Left hindlimb (tissue), 1 donor: ENCODE measurements at regions not wholly inside any gene's neighbourhood (a gene's known extent, or its start where the extent isn't known, plus 50 kb on each side); places are given as distances from the start of the nearest gene placed in this dataset.
"Not testable (repeated sequence)": the region's sequence is repeated elsewhere in the genome, so short reads cannot be mapped to it uniquely, and the experiment has no call there.

Experiments used
- DNase-seq: peaks from one replicate; pipeline ENCODE4 v3.0.0-alpha.2; 2018

DNA sequence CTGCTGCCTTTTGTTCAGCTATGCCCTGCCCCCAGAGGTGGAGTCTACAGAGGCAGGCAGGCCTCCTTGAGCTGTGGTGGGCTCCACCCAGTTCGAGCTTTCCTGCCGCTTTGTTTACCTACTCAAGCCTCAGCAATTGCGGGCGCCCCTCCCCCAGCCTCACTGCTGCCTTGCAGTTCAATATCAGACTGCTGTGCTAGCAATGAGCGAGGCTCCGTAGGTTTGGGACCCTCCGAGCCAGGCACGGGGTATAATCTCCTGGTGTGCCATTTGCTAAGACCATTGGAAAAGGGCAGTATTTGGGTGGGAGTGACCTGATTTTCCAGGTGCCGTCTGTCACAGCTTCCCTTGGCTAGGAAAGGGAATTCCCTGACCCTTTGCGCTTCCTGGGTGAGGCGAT is 51.9 kb downstream of the DIPK2A start:
- not testable (repeated sequence) for DNase-seq

DNA sequence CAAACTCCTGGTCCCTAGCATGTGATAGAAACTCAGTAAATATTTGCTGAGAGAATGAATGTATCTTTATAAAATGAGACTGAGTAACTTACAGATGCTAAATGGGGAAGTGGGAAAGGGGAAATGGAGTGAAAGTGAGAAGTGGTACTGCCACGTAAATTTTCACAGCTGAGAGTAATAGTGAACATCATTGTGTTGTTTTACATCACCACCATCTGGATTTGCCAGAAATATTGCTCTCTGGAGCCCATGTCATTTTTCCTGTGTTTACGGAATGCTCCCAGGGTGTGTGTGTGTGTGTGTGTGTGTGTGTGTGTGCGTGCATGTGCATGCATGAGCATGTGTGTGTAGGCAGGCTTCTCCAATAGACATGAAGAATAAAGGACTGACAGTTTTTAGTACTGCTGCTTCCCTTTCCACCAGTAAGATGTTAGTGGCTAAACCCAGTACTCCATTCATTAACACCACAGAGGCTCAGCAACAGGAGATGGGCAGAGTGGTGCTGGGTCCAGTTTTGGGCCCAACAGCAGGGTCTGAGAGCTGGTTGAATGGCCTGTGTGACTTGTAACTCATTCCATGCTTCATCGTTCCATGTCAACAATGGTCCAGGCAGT is 57.3 kb downstream of the DIPK2A start:
- no peak for DNase-seq

DNA sequence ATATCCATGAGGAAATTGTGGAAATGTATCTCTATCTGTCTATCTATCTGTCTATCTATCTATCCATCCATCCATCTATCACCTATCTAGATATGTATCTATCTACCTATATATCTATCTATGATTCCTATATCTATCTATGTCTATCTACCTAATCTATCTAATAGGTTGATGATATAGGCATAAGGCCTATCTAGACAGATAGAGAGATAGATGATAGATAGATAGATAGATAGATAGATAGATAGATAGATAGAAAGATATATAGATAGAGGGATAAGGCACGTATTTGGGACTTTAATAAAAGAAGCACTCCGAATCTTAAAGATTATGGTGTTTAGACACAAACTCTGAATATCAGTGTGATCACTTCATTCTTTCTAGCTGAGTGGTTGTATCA is 58.1 kb downstream of the DIPK2A start:
- no peak for DNase-seq

DNA sequence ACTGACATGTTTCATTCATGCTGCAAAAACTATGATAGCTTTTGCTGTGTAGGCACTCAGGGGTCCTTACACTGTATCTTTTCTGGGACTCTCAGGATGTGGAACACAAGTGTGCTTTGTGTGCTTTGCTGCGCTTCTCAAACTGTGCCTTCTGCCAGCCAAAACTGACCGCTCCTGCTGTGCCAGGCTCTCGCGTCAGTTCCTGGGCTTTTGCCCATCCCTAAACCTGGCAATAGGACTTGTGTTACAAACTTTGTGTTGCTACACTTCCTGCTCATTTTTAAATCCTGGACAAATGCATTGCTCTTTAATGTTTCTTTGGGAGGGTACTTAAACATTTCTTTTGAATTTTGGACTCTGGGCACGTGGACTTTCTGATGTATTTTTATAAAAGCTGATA is 60.3 kb downstream of the DIPK2A start:
- peak; percentile 67 for DNase-seq

DNA sequence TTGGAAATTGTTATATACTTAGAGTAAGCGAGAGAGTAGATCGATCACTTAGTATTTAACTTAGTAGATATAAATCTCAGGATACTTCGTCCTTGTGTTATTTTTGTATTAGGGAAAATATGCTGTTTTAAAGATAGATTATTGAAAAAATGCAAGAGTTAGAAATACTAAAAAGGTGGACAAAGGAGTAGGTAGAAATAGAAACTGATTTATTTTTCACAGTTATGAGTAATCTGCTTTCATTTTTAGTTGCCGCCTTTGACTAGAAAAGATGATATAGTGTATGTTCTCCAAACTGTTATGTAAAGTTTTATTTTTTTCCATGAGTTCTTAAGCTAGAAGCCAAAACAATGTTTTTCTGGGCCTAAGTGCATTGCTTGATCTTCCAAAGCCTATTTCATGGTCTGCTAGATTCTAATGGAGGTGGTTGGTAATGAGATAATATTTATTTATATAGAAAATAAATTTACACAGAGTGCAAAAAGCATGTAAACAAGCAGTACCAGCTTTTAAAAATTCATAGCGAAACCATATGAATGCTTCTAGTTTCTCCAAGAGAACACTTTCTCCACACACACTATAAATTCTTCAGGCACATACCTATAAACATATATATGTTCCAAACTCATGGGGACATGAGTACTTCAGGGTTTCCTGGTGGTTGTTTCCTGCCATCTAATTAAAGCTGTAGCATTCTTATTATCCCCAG is 61.1 kb downstream of the DIPK2A start:
- no peak for DNase-seq

DNA sequence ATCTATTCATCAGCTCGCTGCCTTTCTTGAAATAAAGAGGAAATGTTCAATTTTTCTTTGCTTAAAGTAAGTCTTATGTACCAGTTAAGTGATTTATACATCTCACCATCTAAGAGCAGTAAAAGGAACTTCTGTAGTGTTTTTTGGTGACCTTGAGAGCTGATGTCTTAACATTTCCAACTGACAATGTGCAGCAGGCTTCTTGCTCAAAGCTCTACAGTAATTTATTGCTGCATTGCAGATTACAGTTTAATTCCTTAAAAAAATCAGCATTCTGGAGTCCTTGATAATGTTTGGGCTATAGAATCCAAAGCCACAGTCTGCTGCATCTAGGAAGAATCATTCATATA is 61.6 kb downstream of the DIPK2A start:
- DNase-seq: no peak

DNA sequence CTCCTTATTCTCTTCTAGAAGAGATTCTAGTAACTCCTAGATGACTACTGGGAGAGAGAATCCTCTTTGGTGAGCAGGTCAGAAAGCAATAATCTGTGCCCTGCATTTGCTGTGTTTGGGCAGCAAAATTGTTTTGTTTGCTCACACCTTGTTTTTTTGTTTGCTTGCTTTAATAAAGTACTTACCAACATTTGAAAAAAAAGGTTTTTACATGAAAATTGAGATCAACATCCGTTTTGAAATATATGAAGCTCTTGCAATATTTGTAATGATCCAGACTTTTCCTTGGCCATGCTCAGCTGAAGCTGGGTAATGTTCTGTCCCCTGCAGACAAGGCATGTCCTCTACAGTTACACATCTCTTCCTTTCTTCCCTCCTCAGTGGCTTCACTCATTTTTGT is 62.2 kb downstream of the DIPK2A start:
- no peak for DNase-seq

DNA sequence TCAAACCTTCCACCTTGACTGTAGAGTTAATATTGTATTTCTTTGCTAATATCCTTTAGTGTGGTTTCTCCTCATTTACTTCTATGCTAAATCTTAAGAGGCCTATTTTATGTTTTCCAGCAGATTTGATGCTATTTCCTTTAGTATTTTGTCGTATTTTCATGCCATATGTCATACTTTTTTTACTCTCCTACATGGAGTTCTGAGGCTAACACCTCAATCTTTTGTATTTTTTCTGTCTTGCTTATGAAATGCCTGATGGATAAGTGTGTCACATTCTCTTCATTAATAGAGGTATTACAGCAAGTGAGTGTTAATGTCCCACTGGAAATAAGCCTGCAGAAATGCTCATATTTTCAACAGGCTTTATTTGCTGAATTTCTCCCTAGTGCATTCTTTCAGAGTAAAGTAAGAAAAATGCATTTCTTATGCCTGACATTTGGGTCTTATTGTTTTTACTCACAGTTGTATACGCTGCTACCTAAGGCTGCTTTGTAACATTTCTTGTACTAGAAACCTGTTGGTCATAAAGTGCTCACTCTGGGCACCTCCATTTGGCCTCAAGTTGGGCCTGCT is 63.2 kb downstream of the DIPK2A start:
- no peak for DNase-seq

DNA sequence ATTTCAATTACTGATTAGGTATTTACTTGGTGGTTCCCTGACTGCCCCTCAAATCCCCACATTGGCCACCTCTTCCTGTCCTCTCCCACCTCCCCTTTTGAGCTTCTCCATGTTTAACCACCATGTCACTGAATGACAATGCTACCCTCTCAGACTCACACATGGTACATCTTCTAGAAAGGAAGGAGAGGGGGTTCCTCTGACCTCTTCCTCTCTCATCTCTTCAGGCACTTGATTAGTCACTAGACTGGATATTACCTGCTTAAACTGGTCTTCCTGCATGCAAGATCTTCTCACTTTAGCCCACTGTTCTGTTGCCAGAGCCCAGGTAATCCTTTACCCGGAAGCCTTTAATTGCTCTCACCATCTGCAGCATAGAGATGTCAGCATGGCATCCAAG is 64.9 kb downstream of the DIPK2A start:
- DNase-seq: no peak

DNA sequence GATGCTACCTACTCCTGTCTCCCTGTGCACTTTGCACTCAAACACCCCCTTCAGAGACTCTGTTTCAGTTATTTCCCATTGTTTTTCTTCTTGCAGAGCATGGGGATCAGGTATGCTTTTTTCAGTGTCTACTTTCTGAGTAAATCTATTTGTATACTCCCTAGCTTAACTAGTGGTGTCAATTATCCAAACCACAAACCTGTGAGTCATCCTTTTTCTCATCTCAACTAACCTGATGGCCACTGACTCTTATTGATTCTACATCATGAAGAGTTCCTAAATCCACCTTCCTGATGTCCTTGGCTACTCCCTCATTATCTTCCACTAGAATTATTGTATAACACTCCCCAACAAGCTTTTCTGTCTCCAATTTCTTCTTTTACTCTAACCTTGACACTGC is 68.0 kb downstream of the DIPK2A start:
- no peak for DNase-seq

DNA sequence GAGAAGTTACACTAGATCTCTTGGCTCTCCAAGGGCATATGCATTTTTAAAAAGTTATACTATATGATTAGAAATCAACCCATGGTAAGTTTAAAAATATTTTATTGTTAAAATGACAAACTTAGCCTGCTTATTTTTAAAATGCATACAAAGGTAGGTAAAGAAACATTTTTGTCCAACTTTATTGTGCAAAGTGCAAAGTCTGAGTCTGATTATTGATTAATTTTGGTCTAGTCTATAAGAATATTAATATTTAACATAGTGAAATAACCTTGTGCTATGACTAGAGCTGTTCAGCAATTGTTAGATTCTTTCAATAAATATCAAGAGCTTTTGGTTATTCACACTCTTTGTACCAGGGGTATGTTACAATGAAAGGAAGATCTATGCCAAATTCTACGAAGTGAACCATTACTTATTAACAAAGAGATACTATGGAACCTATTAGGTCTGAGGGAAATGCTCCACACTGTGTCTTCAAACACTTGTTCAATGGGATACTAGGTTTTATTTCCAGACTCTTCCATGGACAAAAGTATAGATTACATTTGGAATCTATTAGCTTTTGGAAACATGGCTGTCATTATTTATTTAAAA is 70.4 kb downstream of the DIPK2A start:
- no peak for DNase-seq

DNA sequence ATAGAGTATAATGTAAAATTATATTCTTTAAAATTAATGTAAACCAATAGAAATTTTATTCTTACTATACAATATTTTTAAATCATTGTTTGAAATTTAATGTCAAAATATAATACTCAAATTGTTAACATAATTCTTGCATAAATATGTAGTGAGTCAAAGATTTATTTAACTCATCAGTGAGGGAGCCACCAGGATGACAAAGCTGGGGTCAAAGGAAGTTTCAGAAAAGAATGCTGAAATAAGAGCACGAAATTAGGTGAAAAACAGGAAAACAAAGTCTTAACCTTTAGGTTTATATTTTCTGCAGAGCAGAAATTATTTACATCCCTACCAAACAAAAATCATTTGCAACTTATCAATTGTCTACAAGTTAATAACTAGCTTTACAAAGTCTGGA is 74.1 kb downstream of the DIPK2A start:
- DNase-seq: no peak

DNA sequence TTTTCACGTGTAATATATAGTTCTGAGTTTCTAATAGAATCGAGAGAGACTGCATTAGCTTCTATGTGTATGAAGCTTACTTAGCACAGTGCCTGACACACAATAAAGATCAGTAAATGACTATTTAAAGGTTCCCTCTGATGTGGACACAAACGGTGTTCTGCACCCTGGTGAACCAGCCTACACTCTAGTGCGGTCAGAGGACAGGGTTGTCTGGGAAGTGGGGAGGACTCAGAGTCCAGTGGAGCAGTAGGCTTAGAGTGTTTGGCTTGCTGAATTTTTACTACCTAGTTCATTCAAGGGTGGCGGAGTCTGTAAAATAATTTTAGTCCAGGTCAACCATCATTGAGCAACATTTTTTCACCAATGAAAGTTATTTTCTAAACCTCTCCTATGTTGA is 77.8 kb downstream of the DIPK2A start:
- no peak for DNase-seq

DNA sequence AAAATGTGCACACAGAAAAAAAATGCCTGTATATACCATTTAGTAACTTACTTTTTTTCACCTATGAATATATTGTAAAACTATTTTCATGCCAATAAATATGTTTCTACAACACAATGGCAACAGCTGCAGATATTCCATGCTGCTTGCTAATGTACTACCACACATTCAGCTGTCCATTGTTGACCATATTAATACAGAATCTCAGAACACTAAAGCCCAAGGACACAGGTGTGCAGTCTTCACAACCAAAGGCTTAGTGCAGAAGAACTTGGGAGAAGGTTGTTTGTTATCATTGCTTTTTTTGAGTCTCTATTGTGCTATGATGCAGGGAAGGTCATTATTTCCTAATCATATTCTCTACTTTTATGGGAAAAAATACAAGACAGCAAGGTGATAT is 79.6 kb downstream of the DIPK2A start:
- DNase-seq: no peak

DNA sequence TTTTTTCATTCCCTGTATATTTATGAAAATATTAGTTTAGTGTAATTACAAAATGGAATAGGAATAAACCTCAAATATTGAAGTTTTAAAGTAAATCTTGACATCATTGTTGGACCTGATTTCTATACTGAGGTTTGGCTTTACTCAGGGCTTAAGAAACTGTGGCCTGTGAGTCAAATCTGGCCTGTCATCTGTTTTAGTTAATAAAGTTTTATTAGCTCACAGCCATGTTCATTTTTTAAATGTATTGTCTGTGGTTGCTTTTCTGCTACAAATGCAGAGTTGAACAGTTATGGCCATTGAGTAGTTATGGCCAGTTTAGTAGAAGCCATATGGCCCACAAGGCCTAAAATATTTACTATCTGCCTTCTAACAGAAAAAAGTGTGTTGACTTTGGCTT is 80.7 kb downstream of the DIPK2A start:
- no peak for DNase-seq

DNA sequence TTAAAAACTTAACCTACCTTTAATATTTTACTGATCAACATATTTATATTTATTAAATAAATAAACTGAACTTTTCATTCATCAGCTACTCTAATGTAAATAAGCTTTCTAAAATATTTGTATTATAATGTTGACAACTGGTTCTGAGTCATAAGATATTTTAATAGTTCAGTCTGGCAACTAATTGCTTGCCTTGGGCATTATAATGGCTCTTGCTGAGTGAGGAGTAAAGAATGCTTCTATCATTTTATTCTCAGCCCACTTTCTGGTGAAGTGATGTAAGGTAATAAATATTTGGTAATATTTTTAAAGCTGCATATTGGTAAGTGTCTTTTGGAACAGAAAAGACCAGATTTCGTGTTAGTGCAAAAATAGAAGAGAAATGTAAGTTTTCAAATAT is 81.5 kb downstream of the DIPK2A start:
- no peak for DNase-seq

DNA sequence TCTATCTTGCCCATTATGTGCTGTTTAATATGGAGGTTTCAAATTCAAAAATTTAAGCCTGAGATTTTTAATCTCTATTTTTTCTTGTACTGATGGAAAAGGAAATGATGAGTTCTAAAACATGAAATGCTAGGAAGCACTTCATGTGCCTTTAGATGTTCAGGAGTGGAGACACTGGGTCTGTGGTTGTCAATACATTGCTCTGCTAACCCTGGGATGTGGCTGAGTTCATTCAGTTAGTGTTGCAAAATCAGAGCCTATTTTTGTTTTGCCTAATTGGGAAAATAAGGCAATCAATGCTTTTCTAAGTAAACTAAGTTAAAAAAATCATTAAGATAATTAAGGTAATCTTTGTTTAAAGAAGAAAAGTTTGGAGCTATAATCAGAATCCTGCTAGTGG is 83.1 kb downstream of the DIPK2A start:
- no peak for DNase-seq

DNA sequence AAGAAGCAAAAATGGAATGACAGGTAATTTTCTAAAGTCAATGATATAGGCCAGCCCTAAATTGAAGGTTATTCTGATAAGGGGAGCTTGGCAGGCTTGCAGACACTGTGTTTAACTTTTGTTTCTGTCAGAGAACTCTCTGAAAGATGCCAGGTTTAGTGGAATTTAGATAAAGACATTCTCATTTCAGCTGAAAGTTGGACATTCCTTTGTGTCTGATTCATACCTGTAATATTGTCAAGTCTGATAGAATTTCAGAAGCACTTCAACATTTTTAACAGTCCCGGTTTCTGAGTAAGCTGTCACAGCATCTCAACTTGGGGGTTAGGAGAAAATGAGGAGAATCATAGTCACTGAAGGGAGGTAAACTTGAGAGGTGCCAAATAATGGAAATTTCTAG is 84.0 kb downstream of the DIPK2A start:
- no peak for DNase-seq

DNA sequence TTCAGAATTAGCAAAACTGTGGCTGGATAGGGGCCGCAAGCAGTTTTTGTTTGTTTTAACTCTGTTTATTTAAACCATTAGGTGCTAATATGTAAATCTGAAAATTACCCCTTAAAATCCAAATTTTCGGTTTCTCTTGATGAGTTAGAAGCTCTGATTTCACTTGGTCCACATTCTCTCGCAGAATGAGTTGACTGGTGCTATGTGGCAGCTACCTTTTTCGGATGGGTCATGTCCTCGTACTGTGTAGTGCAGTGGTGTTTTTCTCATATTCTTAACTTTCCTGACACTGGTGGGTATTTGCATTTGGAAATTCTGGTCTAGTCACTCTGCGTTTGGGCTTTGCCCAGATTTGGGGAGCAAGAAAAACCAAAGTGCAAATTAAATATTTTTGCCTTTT is 87.1 kb downstream of the DIPK2A start:
- no peak for DNase-seq

DNA sequence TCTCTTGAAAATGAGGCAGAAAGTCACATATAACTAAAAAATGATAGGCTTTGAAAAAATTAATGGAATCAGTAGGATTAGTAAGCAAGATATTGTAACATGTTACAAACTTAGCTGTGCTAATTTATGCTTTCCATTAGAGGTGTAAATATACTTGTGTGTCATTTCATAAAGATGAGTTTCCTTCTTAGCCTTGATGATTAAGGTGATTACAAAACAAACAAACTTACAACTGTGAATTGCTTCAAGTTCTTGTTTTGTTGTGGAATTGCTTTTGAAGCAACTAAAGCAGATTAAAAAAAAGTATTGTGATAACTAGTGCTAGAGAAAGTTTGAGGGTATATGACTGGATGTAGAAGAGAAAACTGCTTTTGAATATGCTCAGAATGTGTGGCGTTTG is 87.9 kb downstream of the DIPK2A start:
- no peak for DNase-seq

DNA sequence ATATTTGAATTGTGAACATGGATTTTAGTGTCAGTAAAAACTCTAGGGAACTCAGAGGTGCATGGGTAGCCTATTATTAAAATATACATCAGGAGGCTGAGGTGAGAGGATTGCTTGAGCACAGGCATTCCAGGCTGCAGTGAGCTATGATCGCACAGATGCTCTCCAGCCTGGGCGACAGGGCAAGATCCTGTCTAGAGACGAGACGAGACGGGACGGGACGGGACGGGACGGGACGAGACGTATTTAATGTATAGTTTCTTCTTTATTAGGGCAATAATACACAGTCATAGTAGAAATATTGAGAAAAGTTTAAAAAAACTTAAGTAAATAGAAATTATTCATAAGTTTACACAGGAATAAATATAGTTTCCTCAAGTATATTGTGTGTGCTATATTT is 89.3 kb downstream of the DIPK2A start:
- DNase-seq: no peak

DNA sequence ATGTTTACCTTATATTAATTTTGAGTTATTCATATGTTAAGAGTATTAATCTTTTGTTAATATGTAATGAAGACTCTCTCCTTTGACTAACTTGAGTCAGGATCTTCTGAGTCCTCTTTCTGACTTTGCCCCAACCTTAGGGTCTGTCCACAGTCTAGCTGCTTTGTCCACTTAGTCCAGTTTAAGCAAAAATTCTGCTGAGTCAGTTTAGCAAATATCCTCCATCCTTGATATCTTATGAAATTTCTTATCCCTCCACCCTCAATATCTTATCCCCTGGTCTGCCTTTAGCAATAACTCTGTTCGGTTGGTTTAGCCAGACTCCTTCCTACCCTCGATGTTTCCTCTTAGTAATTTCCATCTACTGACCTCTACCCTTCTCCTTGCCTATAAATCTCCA is 91.7 kb downstream of the DIPK2A start:
- DNase-seq: no peak

DNA sequence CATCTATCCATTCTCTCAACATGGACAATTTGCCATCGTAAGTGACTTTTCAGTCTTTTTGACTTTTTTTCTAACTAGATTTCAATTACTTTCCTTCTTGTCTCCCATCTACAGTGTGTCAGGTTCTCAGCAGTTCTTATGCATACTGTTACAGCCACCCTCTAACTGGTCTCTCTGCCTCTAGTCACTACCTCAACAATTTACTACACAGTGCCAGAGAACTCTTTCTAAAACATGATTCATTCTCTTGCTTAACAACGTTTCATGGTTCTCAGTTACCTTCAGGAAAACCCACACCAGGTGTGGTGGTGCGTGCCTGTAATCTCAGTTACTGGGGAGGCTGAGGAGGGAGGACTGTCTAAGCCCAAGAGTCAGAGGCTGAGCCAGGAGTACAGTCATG is 95.4 kb downstream of the DIPK2A start:
- DNase-seq: no peak

DNA sequence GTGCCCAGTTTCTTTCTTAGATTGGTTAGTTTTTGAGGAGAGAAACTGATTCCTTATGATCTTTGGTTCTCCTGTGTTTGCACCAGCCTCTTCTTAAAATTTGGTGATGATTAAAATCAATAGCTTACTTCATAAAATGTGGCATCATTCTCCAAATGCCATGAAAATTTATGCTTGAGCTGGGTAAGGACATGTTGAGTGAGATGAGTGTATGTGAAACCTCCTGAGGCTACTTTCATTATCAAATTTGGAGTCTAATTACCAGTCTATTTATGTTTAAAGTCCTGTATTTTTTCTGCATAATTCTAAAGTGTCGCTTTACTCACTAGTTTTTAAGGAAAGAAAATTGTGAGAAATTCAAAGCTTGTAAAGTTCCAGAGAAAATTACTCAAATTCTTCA is 102.1 kb downstream of the DIPK2A start:
- DNase-seq: no peak

DNA sequence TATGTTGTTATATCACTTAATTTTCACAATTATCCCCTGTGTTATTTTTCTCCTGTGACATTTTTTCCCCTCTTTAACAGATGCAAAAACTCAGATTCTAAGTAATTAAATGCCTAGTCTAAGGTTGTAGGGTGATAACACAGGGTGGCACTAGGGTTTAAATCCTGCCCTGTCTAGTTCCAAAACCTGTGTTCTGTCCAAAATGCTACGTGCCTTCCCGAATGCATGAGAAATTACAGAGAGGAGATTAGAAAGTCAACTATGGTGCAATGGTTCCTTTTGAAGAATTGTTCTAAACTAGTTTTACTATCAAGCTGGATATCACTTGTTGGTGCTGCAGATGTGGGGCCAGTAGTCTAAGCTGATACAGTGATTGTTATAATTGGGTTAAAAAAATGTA is 108.0 kb downstream of the DIPK2A start:
- no peak for DNase-seq
